Fibroblast of lung (primary cell): ENCODE measurements at regions not wholly inside any gene's neighbourhood (a gene's known extent, or its start where the extent isn't known, plus 50 kb on each side); places are given as distances from the start of the nearest gene placed in this dataset.

Experiments
- CTCF ChIP-seq, 2 donors: IDR thresholded peaks in 1 of 2; conservative IDR thresholded peaks in 1 of 2; 1 replicate in 1 of 2; 2 replicates in 1 of 2; pipeline ENCODE4 v1.5.1; 2011 to 2012; ENCODE audit warnings: low read length in 2 of 2, control low read depth in 1 of 2, inconsistent platforms in 1 of 2, low read depth in 1 of 2, mild to moderate bottlenecking in 1 of 2
- EZH2 ChIP-seq: IDR thresholded peaks from 2 replicates; pipeline ENCODE4 v1.5.1; 2012; ENCODE audit warnings: low read length, control low read depth, mild to moderate bottlenecking; ENCODE audit errors: missing control alignments

- no peak for TF ChIP-seq CTCF (conservative IDR thresholded peaks at IDR 0.05 in 1 of 2, IDR thresholded peaks at IDR 0.05 in 1 of 2; ENCODE audit: low read depth in 1 of 2, low read length in 2 of 2)
- TF ChIP-seq EZH2, result no peak
Observed at GRCh38 chr4:138400543-138400942, 158.4 kb upstream of the SLC7A11 start.
